Spleen (tissue), 11 donors: ENCODE measurements at regions not wholly inside any gene's neighbourhood (a gene's known extent, or its start where the extent isn't known, plus 50 kb on each side); places are given as distances from the start of the nearest gene placed in this dataset.

Experiments used
- DNase-seq: peaks from one replicate; pipeline ENCODE4 v3.0.0-alpha.2; 2020
- H3K27ac ChIP-seq, 8 donors: fragments of 200-600 bp; sonication (generic) in 7 of 8; 1 replicate in 4 of 8; 2 replicates in 4 of 8; pipeline versions ENCODE4 v1.5.0 to v1.8.0; 2016 to 2021; ENCODE audit warnings: inconsistent platforms in 4 of 8, mild to moderate bottlenecking in 4 of 8, moderate library complexity in 1 of 8
- H3K27me3 ChIP-seq, 7 donors: fragments of 200-600 bp; sonication (generic) in 6 of 7; replicated peaks in 1 of 7; 1 replicate in 4 of 7; 2 replicates in 3 of 7; pipeline versions ENCODE4 v1.5.0 to v1.8.0; 2016 to 2021; ENCODE audit warnings: inconsistent platforms in 3 of 7, mild to moderate bottlenecking in 1 of 7
- H3K36me3 ChIP-seq, 6 donors: fragments of 200-600 bp; sonication (generic) in 5 of 6; 1 replicate in 4 of 6; 2 replicates in 2 of 6; pipeline versions ENCODE4 v1.5.0 to v1.8.0; 2016 to 2021; ENCODE audit warnings: inconsistent platforms in 2 of 6
- H3K4me1 ChIP-seq, 6 donors: fragments of 200-600 bp; sonication (generic) in 5 of 6; 1 replicate in 3 of 6; 2 replicates in 3 of 6; pipeline versions ENCODE4 v1.5.0 to v1.8.0; 2016 to 2021; ENCODE audit warnings: inconsistent platforms in 3 of 6
- H3K4me3 ChIP-seq, 8 donors: fragments of 200-600 bp; sonication (generic) in 7 of 8; 1 replicate in 4 of 8; 2 replicates in 4 of 8; pipeline versions ENCODE4 v1.5.0 to v1.8.0; 2016 to 2021; ENCODE audit warnings: inconsistent platforms in 4 of 8, mild to moderate bottlenecking in 4 of 8, moderate library complexity in 2 of 8
- H3K9me3 ChIP-seq, 8 donors: fragments of 200-600 bp; sonication (generic) in 7 of 8; 1 replicate in 4 of 8; 2 replicates in 4 of 8; pipeline versions ENCODE4 v1.5.0 to v1.8.0; 2016 to 2021; ENCODE audit warnings: inconsistent platforms in 4 of 8
- POLR2A ChIP-seq, 3 donors: fragments of 450-650 bp; IDR thresholded peaks; one replicate each; pipeline ENCODE4 v1.5.1; 2017; ENCODE audit warnings: antibody characterized with exemption in 3 of 3, mild to moderate bottlenecking in 1 of 3
- POLR2AphosphoS5 ChIP-seq, 3 donors: sonication (generic); formaldehyde crosslinking; IDR thresholded peaks; one replicate each; pipeline ENCODE4 v1.5.1; 2017; ENCODE audit warnings: antibody characterized with exemption in 3 of 3
- WGBS, 5 donors: extraction: QIAGEN DNeasy Blood & Tissue Kit in 3 of 5; methylation state at CpG; one replicate each; pipeline versions ENCODE4 v1.1.5 to v1.1.7; 2013 to 2018; 5-methylcytosine and 5-hydroxymethylcytosine counted together
- intact Hi-C: fragments of 100-400 bp; cut with DNase I; formaldehyde crosslinking; loops from one replicate; pipeline ENCODE4 v1.15.0; 2023; ENCODE audit warnings: low total_unique reads
- TF ChIP-seq, protein P1 (sequence below), 11 experiments: fragments of 200-600 bp in 7 of 11; fragments of 450-650 bp in 4 of 11; sonication (generic) in 4 of 11; IDR thresholded peaks in 8 of 11; conservative IDR thresholded peaks in 3 of 11; 1 replicate in 7 of 11; 2 replicates in 4 of 11; pipeline versions ENCODE4 v1.4.0 to v1.8.0; 2016 to 2021; ENCODE audit warnings: antibody characterized with exemption in 11 of 11, inconsistent platforms in 4 of 11, mild to moderate bottlenecking in 1 of 11
- donor health status: healthy with polysubstance abuse.
- donor health status: DM: no; HTN: no; CAD: no; lungs with moderate emphysema.
- donor health status: DM: no; HTN: no; CAD: no.
- donor health status: Bipolar disorder and iron deficiency.
- donor health status: healthy.
- donor health status: DM: no; HTN: no; CAD: no.
- donor health status: DM: yes; HTN: yes; CAD: no.

DNA sequence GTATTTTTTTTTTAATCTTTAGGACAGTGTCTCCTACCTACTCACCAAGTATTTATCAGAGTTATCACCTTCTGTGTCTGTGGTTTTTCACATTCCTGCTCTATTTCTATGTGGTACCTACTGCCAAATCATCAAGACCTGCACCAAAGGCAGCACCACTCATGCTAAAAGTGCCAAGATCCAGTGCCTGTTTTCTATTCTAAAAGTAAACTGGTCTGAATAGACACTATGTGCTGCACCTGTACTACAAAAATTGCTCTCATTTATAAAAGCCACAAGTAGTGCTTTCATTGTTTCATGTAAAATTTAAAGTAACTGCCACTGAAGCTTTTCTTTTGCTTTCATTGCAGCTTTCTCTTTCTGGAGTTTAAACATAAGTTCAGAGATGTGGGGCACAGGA, 103.9 kb upstream of the GULP1 start:
- intact Hi-C loops: no loop called here
- no peak overlapping the region for H3K4me3 ChIP-seq
- H3K27me3 ChIP-seq: no peaks in the 10 kb centered on the region
- TF ChIP-seq POLR2AphosphoS5 (IDR thresholded peaks at IDR 0.05) (no peak), POLR2A (IDR thresholded peaks at IDR 0.05) (no peak)
- TF ChIP-seq, protein P1, sequence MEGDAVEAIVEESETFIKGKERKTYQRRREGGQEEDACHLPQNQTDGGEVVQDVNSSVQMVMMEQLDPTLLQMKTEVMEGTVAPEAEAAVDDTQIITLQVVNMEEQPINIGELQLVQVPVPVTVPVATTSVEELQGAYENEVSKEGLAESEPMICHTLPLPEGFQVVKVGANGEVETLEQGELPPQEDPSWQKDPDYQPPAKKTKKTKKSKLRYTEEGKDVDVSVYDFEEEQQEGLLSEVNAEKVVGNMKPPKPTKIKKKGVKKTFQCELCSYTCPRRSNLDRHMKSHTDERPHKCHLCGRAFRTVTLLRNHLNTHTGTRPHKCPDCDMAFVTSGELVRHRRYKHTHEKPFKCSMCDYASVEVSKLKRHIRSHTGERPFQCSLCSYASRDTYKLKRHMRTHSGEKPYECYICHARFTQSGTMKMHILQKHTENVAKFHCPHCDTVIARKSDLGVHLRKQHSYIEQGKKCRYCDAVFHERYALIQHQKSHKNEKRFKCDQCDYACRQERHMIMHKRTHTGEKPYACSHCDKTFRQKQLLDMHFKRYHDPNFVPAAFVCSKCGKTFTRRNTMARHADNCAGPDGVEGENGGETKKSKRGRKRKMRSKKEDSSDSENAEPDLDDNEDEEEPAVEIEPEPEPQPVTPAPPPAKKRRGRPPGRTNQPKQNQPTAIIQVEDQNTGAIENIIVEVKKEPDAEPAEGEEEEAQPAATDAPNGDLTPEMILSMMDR (IDR thresholded peaks at IDR 0.05 in 8 of 11, conservative IDR thresholded peaks at IDR 0.05 in 3 of 11): no peak
- H3K4me1 ChIP-seq: no peaks in the 10 kb centered on the region
- H3K36me3 ChIP-seq: no peaks in the 10 kb centered on the region
- H3K27ac ChIP-seq: no peak overlapping the region
- DNase-seq: no peak
- peaks cover 0 to 4% (median 0%) of the 10 kb centered on the region in 8 donors for H3K9me3 ChIP-seq

DNA sequence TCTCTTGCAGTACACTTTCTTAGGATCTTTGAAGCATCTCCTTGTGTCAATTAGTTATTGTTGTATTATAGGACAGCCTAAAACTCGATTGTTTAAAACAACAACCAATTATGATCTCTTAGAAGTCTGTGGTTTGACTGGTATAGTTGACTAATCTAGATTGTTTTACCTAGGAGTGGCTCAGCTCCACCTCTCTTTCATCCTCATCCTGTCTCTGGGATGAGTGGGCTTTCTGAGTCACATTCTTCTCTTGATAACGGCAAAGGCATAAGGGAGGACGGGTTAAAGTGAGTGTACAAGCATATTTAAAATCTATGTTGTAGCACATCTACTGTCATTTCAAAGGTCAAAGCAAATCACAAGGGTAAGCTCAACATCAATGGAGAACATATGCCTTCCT, 102.3 kb upstream of the GULP1 start:
- Histone ChIP-seq H3K9me3 (peaks cover 0 to 7% (median 0%) of the 10 kb centered on the region in 8 donors), H3K4me1 (no peaks in the 10 kb centered on the region), H3K27me3 (no peaks in the 10 kb centered on the region), H3K36me3 (no peaks in the 10 kb centered on the region), H3K4me3 (no peak overlapping the region), H3K27ac (no peak overlapping the region)
- DNase-seq: no peak
- intact Hi-C loops: no loop called here
- TF ChIP-seq, protein P1 (IDR thresholded peaks at IDR 0.05 in 8 of 11, conservative IDR thresholded peaks at IDR 0.05 in 3 of 11): no peak
- TF ChIP-seq POLR2AphosphoS5 (IDR thresholded peaks at IDR 0.05) (no peak), POLR2A (IDR thresholded peaks at IDR 0.05) (no peak)
- WGBS, 5 donors: 75 to 89% (median 78%) methylated on average over 3 of the region's 3 CpGs

DNA sequence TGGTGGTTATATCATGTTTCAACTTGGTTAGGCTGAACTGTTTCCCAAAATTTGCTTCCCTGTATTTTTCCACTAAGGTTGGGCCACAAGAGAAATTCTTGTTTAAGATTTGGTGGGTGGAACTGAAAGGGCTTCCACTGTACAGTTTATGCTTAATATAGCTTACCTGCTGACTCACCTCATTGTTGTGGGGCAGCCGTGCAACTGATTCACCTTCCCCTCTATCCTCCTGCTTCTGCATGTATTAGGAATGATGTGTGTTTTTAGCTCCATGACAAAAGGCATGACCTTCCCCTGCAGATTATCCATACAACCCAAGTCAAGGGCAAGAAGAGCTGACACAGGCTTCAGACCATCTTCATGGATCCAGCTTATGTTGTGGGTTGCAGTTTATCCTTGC, 98.4 kb upstream of the GULP1 start:
- 89 to 100% (median 95%) methylated on average over 1 of the region's 1 CpG for WGBS, 5 donors
- no peaks in the 10 kb centered on the region for H3K36me3 ChIP-seq
- H3K27ac ChIP-seq: no peak overlapping the region
- H3K27me3 ChIP-seq: no peaks in the 10 kb centered on the region
- H3K4me3 ChIP-seq: no peak overlapping the region
- H3K9me3 ChIP-seq: peaks cover 0 to 7% (median 0%) of the 10 kb centered on the region in 8 donors
- H3K4me1 ChIP-seq: no peaks in the 10 kb centered on the region
- intact Hi-C loops: no loop called here
- TF ChIP-seq POLR2AphosphoS5 (IDR thresholded peaks at IDR 0.05): no peak
- no peak for DNase-seq

DNA sequence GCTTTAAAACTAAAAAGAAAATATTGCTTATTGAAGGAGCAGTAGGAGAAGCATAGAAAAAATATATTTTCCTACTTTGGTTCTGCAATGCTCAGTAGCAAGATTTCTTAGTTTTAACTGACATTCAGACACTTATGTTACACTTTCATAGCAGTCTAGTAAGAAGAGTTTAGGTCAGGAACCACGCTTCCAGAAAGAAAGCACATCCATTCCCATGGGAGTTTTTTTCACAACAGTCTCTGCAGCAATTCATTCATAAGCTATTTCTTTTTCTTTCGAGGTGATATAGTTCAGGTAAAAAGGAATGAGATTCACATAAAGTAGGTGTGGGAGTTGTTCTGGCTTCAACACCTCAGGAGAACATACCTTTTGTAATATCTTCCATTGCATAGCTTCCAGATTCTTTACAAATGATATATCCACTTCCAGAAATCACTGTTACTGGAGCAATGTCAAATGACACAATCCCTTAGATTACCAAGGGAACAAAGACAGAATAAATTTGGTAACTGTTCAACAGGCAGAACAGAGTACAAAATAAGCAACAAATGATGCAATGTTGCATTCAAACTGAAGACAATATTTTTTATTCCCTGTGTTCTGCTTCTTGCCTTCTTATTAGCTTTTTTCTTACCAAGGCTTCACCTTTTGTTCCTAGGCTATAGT, 95.2 kb upstream of the GULP1 start:
- Histone ChIP-seq H3K27ac (no peak overlapping the region), H3K36me3 (no peaks in the 10 kb centered on the region), H3K4me1 (no peaks in the 10 kb centered on the region), H3K4me3 (no peak overlapping the region), H3K9me3 (peaks cover 0 to 7% (median 0%) of the 10 kb centered on the region in 8 donors), H3K27me3 (no peaks in the 10 kb centered on the region)
- DNase-seq: no peak
- intact Hi-C loops: no loop called here
- TF ChIP-seq POLR2A (IDR thresholded peaks at IDR 0.05) (no peak), POLR2AphosphoS5 (IDR thresholded peaks at IDR 0.05) (no peak)
- TF ChIP-seq, protein P1 (IDR thresholded peaks at IDR 0.05 in 8 of 11, conservative IDR thresholded peaks at IDR 0.05 in 3 of 11): no peak
- 57 to 86% (median 75%) methylated on average over 2 of the region's 2 CpGs for WGBS, 5 donors
